ENCODE measurements at regions not wholly inside any gene's neighbourhood (a gene's known extent, or its start where the extent isn't known, plus 50 kb on each side); places are given as distances from the start of the nearest gene placed in this dataset.

DNA sequence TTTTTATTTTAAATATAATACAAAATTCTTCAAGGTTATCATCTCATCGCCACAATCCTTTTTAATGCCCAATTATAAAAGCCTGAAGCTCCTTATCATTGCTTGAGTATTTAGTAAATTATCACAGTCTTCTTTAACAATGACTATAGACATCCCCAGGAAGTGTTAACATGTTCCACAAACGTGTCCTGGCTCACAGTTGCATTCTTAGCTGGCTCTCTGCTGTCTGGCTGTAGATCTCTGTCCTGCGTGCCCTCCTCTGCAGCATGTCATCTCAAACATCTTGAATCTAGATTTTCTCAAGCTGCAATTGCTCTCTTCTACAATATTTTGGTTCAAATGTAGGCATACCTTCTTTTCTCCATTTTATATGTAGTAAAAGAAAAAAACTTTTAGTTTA, 885.2 kb downstream of the EPHA7 start:
- in situ Hi-C loops (cut with HindIII; ENCODE audit: low pct_ligation_motif_present, low sequenced_read_pairs), result no loop called here
- no peaks in the 10 kb centered on the region for H3K27me3 ChIP-seq (replicated peaks)
- TF ChIP-seq, protein P1, sequence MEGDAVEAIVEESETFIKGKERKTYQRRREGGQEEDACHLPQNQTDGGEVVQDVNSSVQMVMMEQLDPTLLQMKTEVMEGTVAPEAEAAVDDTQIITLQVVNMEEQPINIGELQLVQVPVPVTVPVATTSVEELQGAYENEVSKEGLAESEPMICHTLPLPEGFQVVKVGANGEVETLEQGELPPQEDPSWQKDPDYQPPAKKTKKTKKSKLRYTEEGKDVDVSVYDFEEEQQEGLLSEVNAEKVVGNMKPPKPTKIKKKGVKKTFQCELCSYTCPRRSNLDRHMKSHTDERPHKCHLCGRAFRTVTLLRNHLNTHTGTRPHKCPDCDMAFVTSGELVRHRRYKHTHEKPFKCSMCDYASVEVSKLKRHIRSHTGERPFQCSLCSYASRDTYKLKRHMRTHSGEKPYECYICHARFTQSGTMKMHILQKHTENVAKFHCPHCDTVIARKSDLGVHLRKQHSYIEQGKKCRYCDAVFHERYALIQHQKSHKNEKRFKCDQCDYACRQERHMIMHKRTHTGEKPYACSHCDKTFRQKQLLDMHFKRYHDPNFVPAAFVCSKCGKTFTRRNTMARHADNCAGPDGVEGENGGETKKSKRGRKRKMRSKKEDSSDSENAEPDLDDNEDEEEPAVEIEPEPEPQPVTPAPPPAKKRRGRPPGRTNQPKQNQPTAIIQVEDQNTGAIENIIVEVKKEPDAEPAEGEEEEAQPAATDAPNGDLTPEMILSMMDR (IDR thresholded peaks at IDR 0.05; ENCODE audit: low read depth, low read length, missing control alignments), result no peak

DNA sequence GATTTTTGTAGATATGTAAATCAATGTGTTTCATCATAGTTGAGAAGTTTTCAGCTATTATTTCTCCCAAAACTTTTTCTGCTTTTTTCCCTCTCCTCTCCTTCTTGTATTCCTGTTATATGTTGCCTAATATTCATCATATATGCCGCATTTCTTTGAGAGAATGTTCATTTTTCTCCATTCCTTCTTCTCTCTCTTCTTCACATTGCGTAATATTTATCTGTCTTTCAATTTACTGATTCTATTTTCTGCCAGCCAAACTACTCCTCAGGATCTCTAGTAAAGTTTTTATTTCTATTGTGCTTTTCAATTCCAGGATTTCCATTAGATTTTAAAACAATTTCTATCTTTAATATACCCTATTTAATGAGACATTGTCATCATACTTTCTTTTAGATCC, 896.8 kb downstream of the EPHA7 start:
- in situ Hi-C loops (cut with HindIII; ENCODE audit: low pct_ligation_motif_present, low sequenced_read_pairs), result no loop called here
- H3K4me3 ChIP-seq (ENCODE audit: low read depth, low read length), result no peak overlapping the region
- no peak for DNase-seq
- no peak overlapping the region for H3K27ac ChIP-seq
- no peaks in the 10 kb centered on the region for H3K36me3 ChIP-seq (replicated peaks)
- H3K27me3 ChIP-seq (replicated peaks), result no peaks in the 10 kb centered on the region
- TF ChIP-seq, protein P1 (IDR thresholded peaks at IDR 0.05; ENCODE audit: low read depth, low read length, missing control alignments), result no peak

More for the DNA sequence above, 885.2 kb downstream of the EPHA7 start:
- no peak overlapping the region for H3K27ac ChIP-seq
- H3K36me3 ChIP-seq (replicated peaks), result no peaks in the 10 kb centered on the region
- no peak overlapping the region for H3K4me3 ChIP-seq (ENCODE audit: low read depth, low read length)
- DNase-seq, result no peak

DNA sequence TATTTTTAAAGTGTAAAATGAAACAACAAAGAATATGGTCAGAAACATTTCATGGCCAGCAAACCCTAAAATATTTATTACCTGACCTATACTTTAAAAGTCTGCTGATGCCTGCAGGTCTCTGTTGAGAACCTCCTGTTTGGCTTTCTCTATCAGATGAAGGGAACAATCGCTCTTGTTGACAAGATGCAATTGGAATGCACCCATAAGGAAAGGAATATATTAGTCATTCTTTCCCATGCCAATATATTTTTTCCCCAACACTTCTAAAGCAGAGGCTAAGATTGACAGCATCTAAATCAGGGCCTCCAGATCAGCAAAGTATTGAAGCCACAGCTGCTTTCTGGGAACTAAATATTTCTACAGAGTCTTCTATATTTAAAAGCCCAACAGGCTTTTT, 897.8 kb downstream of the EPHA7 start:
- Histone ChIP-seq H3K27me3 (replicated peaks) (no peaks in the 10 kb centered on the region), H3K4me3 (ENCODE audit: low read depth, low read length) (no peak overlapping the region), H3K27ac (no peak overlapping the region), H3K36me3 (replicated peaks) (no peaks in the 10 kb centered on the region)
- TF ChIP-seq, protein P1 (IDR thresholded peaks at IDR 0.05; ENCODE audit: low read depth, low read length, missing control alignments), result no peak
- DNase-seq, result no peak
- in situ Hi-C loops (cut with HindIII; ENCODE audit: low pct_ligation_motif_present, low sequenced_read_pairs), result no loop called here

DNA sequence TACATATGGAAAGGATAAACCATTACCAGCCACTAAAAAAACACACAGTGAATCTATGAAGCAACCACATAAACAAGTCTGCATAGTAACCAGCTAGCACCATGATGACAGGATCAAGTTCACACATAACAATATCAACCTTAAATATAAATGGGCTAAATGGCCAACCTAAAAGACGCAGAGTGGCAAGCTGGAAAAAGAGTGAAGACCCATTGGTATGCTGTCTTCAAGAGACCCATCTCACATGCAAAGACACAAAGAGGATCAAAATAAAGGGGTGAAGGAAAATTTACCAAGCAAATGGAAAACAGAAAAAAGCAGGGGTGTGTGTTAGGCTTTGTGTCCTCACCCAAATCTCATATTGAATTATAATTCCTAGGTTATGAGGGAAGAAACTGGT, 909.2 kb downstream of the EPHA7 start:
- in situ Hi-C loops (cut with HindIII; ENCODE audit: low pct_ligation_motif_present, low sequenced_read_pairs), result no loop called here
- Histone ChIP-seq H3K4me3 (ENCODE audit: low read depth, low read length) (no peak overlapping the region), H3K27me3 (replicated peaks) (no peaks in the 10 kb centered on the region), H3K36me3 (replicated peaks) (no peaks in the 10 kb centered on the region), H3K27ac (no peak overlapping the region)
- TF ChIP-seq, protein P1 (IDR thresholded peaks at IDR 0.05; ENCODE audit: low read depth, low read length, missing control alignments), result no peak
- DNase-seq, result no peak

DNA sequence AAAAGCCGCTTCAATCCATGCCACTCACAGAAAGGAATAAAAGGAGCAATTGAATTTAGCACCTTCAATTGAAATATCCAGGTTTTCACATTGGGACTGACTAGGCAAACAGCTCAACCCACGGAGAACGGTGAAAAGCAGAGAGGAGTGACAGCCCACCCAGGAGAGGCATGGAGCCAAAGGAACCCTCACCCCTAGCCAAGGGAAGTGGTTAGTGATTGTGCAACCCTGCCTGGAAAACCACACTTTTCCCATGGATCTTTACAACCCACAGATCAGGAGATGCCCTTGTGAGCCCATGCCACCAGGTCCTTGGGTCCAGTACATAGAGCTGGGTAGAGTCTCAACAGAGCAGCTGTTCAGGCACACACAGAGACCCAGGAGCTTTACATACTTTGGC, 911.8 kb downstream of the EPHA7 start:
- Histone ChIP-seq H3K27ac (no peak overlapping the region), H3K36me3 (replicated peaks) (no peaks in the 10 kb centered on the region), H3K27me3 (replicated peaks) (no peaks in the 10 kb centered on the region), H3K4me3 (ENCODE audit: low read depth, low read length) (no peak overlapping the region)
- TF ChIP-seq, protein P1 (IDR thresholded peaks at IDR 0.05; ENCODE audit: low read depth, low read length, missing control alignments), result no peak
- DNase-seq, result no peak
- in situ Hi-C loops (cut with HindIII; ENCODE audit: low pct_ligation_motif_present, low sequenced_read_pairs), result no loop called here

DNA sequence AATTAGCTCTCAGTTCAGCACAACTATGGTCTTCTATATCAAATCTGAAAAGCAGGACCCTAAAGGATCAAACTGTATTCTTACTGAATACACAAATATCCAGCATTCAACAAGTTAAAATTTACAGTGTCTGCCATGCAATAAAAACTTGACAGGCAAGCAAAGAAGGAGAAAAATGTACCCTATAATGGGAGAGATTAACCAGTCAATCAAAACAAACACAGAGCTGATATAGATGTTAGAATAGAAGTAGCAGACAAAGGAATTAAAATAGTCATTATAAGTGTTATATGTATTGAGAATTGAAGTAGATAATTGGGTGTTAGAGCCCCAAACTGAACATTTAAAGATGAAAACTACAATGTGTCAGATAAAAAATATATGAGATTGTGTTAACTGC, 914.9 kb downstream of the EPHA7 start:
- Histone ChIP-seq H3K27me3 (replicated peaks) (no peaks in the 10 kb centered on the region), H3K36me3 (replicated peaks) (no peaks in the 10 kb centered on the region), H3K27ac (no peak overlapping the region), H3K4me3 (ENCODE audit: low read depth, low read length) (no peak overlapping the region)
- no peak for DNase-seq
- TF ChIP-seq, protein P1 (IDR thresholded peaks at IDR 0.05; ENCODE audit: low read depth, low read length, missing control alignments), result no peak
- in situ Hi-C loops (cut with HindIII; ENCODE audit: low pct_ligation_motif_present, low sequenced_read_pairs), result no loop called here

All from brain microvascular endothelial cell (primary cell).